Esophagus (tissue), 2 donors: ENCODE measurements at regions not wholly inside any gene's neighbourhood (a gene's known extent, or its start where the extent isn't known, plus 50 kb on each side); places are given as distances from the start of the nearest gene placed in this dataset.
"Not testable (repeated sequence)": the region's sequence is repeated elsewhere in the genome, so short reads cannot be mapped to it uniquely, and the experiment has no call there.

Source experiments
- H3K27ac ChIP-seq, 2 donors: one replicate each; pipeline ENCODE4 v1.5.1; 2013; ENCODE audit warnings: low read depth in 2 of 2, mild to moderate bottlenecking in 2 of 2, inconsistent platforms in 1 of 2, low read length in 1 of 2, moderate library complexity in 1 of 2
- H3K27me3 ChIP-seq, 2 donors: one replicate each; pipeline ENCODE4 v1.6.1; 2013; ENCODE audit warnings: low read length in 2 of 2, control low read depth in 1 of 2, mild to moderate bottlenecking in 1 of 2; ENCODE audit not compliant: insufficient read depth in 2 of 2, control insufficient read depth in 1 of 2
- H3K36me3 ChIP-seq, 2 donors: one replicate each; pipeline ENCODE4 v1.6.1; 2013; ENCODE audit warnings: low read length in 1 of 2; ENCODE audit not compliant: control insufficient read depth in 2 of 2, insufficient read depth in 2 of 2
- H3K4me1 ChIP-seq, 2 donors: one replicate each; pipeline ENCODE4 v1.6.1; 2013; ENCODE audit warnings: low read length in 1 of 2; ENCODE audit not compliant: control insufficient read depth in 2 of 2, insufficient read depth in 2 of 2
- H3K4me3 ChIP-seq, 2 donors: one replicate each; pipeline ENCODE4 v1.5.1; 2013; ENCODE audit warnings: low read length in 2 of 2, mild to moderate bottlenecking in 2 of 2, low read depth in 1 of 2, moderate library complexity in 1 of 2
- H3K9me3 ChIP-seq, 2 donors: one replicate each; pipeline ENCODE4 v1.6.1; 2013; ENCODE audit warnings: mild to moderate bottlenecking in 2 of 2, low read depth in 1 of 2, low read length in 1 of 2, moderate library complexity in 1 of 2; ENCODE audit not compliant: control insufficient read depth in 2 of 2, insufficient read depth in 1 of 2
- WGBS, 2 donors: extraction: QIAGEN DNeasy Blood & Tissue Kit; methylation state at CpG; one replicate each; pipeline ENCODE4 v1.1.7; 2013; 5-methylcytosine and 5-hydroxymethylcytosine counted together
- donor health status: healthy with polysubstance abuse.
- donor health status: Bipolar disorder and iron deficiency.

GRCh38 chr3:65004795-65005295, 317.0 kb upstream of the ADAMTS9 start:
- no peak overlapping the region for H3K27ac ChIP-seq
- no peaks in the 10 kb centered on the region for H3K9me3 ChIP-seq
- no peak overlapping the region for H3K4me3 ChIP-seq
- H3K36me3 ChIP-seq = no peaks in the 10 kb centered on the region
- 75 to 81% methylated on average over 4 of the region's 4 CpGs for WGBS, 2 donors
- no peaks in the 10 kb centered on the region for H3K27me3 ChIP-seq
- H3K4me1 ChIP-seq = no peaks in the 10 kb centered on the region

GRCh38 chr3:65004306-65004705, 316.5 kb upstream of the ADAMTS9 start:
- Histone ChIP-seq H3K27me3 (no peaks in the 10 kb centered on the region), H3K36me3 (no peaks in the 10 kb centered on the region), H3K4me3 (no peak overlapping the region), H3K4me1 (no peaks in the 10 kb centered on the region), H3K9me3 (no peaks in the 10 kb centered on the region), H3K27ac (no peak overlapping the region)
- 53 to 58% methylated on average over 1 of the region's 1 CpG for WGBS, 2 donors

- H3K9me3 ChIP-seq, H3K27me3 ChIP-seq, H3K36me3 ChIP-seq, H3K27ac ChIP-seq, H3K4me1 ChIP-seq, H3K4me3 ChIP-seq: not testable (repeated sequence)
- 86 to 90% methylated on average over 4 of the region's 4 CpGs for WGBS, 2 donors
These were observed 313.3 kb upstream of the ADAMTS9 start for GRCh38 chr3:65001119-65001518.

GRCh38 chr3:64998317-64998716, 310.5 kb upstream of the ADAMTS9 start:
- Histone ChIP-seq H3K27ac (no peak overlapping the region), H3K9me3 (no peaks in the 10 kb centered on the region), H3K27me3 (no peaks in the 10 kb centered on the region), H3K36me3 (no peaks in the 10 kb centered on the region), H3K4me1 (no peaks in the 10 kb centered on the region), H3K4me3 (no peak overlapping the region)

- 40 to 53% methylated on average over 9 of the region's 9 CpGs for WGBS, 2 donors
- Histone ChIP-seq H3K27me3 (no peaks in the 10 kb centered on the region), H3K9me3 (no peaks in the 10 kb centered on the region), H3K36me3 (no peaks in the 10 kb centered on the region), H3K4me1 (no peaks in the 10 kb centered on the region), H3K4me3 (no peak overlapping the region), H3K27ac (peak overlapping the region in 1 of 2 donors; percentile 55)
These were observed 308.2 kb upstream of the ADAMTS9 start for GRCh38 chr3:64995857-64996551.

- no peaks in the 10 kb centered on the region for H3K9me3 ChIP-seq
- H3K36me3 ChIP-seq = no peaks in the 10 kb centered on the region
- no peak overlapping the region for H3K27ac ChIP-seq
- H3K4me1 ChIP-seq = no peaks in the 10 kb centered on the region
- H3K4me3 ChIP-seq = no peak overlapping the region
- H3K27me3 ChIP-seq = no peaks in the 10 kb centered on the region
- 87 to 88% methylated on average over 6 of the region's 6 CpGs for WGBS, 2 donors
These were observed 306.0 kb upstream of the ADAMTS9 start for GRCh38 chr3:64993781-64994180.

- Histone ChIP-seq H3K9me3 (no peaks in the 10 kb centered on the region), H3K27me3 (no peaks in the 10 kb centered on the region), H3K36me3 (no peaks in the 10 kb centered on the region), H3K27ac (no peak overlapping the region), H3K4me3 (no peak overlapping the region), H3K4me1 (no peaks in the 10 kb centered on the region)
- WGBS, 2 donors = 64 to 70% methylated on average over 7 of the region's 7 CpGs
These were observed 304.9 kb upstream of the ADAMTS9 start for GRCh38 chr3:64992530-64993285.

- no peaks in the 10 kb centered on the region for H3K9me3 ChIP-seq
- H3K36me3 ChIP-seq = no peaks in the 10 kb centered on the region
- no peaks in the 10 kb centered on the region for H3K4me1 ChIP-seq
- no peak overlapping the region for H3K4me3 ChIP-seq
- H3K27ac ChIP-seq = no peak overlapping the region
- 51 to 58% methylated on average over 3 of the region's 3 CpGs for WGBS, 2 donors
- H3K27me3 ChIP-seq = no peaks in the 10 kb centered on the region
These were observed 300.4 kb upstream of the ADAMTS9 start for GRCh38 chr3:64988188-64988587.

- WGBS, 2 donors = 86 to 97% methylated on average over 1 of the region's 1 CpG
- no peak overlapping the region for H3K27ac ChIP-seq
- no peaks in the 10 kb centered on the region for H3K9me3 ChIP-seq
- no peaks in the 10 kb centered on the region for H3K36me3 ChIP-seq
- no peaks in the 10 kb centered on the region for H3K4me1 ChIP-seq
- no peak overlapping the region for H3K4me3 ChIP-seq
- no peaks in the 10 kb centered on the region for H3K27me3 ChIP-seq
These were observed 299.9 kb upstream of the ADAMTS9 start for GRCh38 chr3:64987726-64988125.

- WGBS, 2 donors = 88 to 94% methylated on average over 2 of the region's 2 CpGs
- Histone ChIP-seq H3K4me3 (no peak overlapping the region), H3K36me3 (no peaks in the 10 kb centered on the region), H3K4me1 (no peaks in the 10 kb centered on the region), H3K27me3 (no peaks in the 10 kb centered on the region), H3K9me3 (no peaks in the 10 kb centered on the region), H3K27ac (no peak overlapping the region)
These were observed 297.3 kb upstream of the ADAMTS9 start for GRCh38 chr3:64985072-64985471.
